ENCODE measurements at regions not wholly inside any gene's neighbourhood (a gene's known extent, or its start where the extent isn't known, plus 50 kb on each side); places are given as distances from the start of the nearest gene placed in this dataset.

DNA sequence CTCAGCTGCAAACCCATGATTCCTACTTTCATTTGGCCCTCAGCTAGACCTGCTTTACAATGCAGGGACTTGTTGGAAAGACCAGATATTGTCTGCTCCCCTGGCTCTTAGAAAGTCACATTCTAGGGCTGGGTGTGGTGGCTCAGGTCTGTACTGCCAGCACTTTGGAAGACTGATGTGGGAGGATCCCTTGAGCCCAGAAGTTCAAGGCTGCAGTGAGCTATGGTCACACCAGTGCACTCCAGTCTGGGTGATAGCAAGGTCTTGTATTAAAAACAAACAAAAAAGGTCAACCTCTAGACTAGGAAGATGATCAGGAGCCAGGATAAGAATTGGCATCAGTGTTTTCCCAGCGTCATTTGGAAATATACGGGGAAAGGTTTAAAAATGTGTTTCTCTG, 145.8 kb downstream of the PALM2AKAP2 start:
- no peak overlapping the region for H3K4me3 ChIP-seq
- TF ChIP-seq, protein P1, sequence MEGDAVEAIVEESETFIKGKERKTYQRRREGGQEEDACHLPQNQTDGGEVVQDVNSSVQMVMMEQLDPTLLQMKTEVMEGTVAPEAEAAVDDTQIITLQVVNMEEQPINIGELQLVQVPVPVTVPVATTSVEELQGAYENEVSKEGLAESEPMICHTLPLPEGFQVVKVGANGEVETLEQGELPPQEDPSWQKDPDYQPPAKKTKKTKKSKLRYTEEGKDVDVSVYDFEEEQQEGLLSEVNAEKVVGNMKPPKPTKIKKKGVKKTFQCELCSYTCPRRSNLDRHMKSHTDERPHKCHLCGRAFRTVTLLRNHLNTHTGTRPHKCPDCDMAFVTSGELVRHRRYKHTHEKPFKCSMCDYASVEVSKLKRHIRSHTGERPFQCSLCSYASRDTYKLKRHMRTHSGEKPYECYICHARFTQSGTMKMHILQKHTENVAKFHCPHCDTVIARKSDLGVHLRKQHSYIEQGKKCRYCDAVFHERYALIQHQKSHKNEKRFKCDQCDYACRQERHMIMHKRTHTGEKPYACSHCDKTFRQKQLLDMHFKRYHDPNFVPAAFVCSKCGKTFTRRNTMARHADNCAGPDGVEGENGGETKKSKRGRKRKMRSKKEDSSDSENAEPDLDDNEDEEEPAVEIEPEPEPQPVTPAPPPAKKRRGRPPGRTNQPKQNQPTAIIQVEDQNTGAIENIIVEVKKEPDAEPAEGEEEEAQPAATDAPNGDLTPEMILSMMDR (IDR thresholded peaks at IDR 0.05) = no peak
- no peak for DNase-seq (ENCODE audit: low spot score)
- H3K27ac ChIP-seq = no peak overlapping the region

- H3K4me3 ChIP-seq = no peak overlapping the region
- TF ChIP-seq, protein P1 (IDR thresholded peaks at IDR 0.05) = no peak
- no peak for DNase-seq (ENCODE audit: low spot score)
These were observed 146.4 kb downstream of the PALM2AKAP2 start for GRCh38 chr9:109926421-109926869.

DNA sequence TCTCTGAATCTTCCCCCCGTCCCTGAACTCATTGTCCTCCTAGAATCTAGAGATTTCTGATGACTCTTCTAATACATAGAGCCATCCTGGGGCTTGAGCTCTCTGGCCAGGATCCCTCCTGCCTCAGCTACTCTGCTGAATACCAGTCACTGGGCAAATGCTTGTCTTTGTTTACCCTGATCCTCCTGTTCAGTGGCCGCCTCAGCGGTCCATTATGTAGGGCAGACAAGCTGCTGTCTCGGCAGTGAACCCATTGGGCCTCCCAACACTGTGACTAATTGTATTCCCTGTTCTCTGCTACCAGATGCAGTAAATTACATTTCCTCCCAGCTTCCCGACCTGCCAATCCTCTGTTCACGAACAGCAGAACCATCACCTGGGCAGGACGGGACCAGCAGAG, 151.6 kb downstream of the PALM2AKAP2 start:
- TF ChIP-seq, protein P1 (IDR thresholded peaks at IDR 0.05) = no peak
- DNase-seq (ENCODE audit: low spot score) = no peak
- Histone ChIP-seq H3K27ac (no peak overlapping the region), H3K4me3 (no peak overlapping the region)

More at GRCh38 chr9:109926421-109926869, 146.4 kb downstream of the PALM2AKAP2 start:
- H3K27ac ChIP-seq = no peak overlapping the region

GRCh38 chr9:109934136-109934856, 154.3 kb downstream of the PALM2AKAP2 start:
- TF ChIP-seq, protein P1 (IDR thresholded peaks at IDR 0.05) = no peak
- DNase-seq (ENCODE audit: low spot score) = no peak
- Histone ChIP-seq H3K4me3 (no peak overlapping the region), H3K27ac (no peak overlapping the region)

DNA sequence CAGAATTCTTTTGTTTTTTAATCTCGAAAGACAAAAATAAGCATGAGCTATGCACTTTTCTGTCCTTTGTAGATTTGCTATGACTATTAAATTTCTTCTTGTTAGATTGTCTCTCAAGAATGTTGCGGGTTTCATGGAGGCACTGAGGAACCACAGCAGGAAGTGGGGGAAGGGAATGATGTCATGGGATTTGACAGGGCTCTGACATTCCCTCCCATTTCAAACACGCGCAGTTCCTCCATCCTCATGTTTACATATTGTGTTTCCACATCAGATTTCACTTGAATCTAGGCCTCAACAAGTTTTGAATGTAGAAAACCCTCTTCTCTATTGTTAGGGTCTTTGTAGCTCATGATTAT, 154.8 kb downstream of the PALM2AKAP2 start:
- Histone ChIP-seq H3K4me3 (no peak overlapping the region), H3K27ac (no peak overlapping the region)
- no peak for DNase-seq (ENCODE audit: low spot score)
- TF ChIP-seq, protein P1 (IDR thresholded peaks at IDR 0.05) = no peak

DNA sequence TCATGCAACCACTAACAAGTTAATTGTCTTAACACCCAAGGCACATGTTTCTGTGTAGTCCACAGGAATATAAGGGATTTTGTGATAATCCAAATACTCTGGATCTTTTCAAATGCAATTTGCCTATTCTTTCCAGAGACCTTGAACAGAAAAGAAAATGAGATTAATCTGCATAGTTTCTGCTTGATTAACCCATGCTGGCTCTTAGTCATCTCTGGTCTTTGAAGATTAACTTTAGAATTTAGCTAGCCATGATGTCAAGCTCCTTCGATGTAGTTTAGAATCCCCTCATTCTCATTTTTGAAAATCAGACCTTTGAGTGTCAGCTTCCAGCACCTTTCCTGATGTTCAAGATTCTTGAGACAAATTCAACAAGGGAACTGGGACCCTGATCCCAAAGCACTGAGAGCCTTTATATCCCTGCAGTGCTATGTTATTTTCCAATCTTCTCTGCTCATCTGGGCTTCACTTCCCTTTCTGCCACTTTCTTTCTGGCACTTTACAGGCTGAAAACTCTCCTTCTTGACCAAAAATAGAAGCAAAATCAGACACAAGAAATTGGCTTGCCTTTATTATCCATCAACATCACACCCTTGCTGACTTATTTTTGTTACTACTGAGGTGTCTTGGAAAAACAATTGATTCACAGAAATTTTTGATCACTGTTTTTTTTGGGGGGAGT, 155.5 kb downstream of the PALM2AKAP2 start:
- no peak for DNase-seq (ENCODE audit: low spot score)
- Histone ChIP-seq H3K27ac (no peak overlapping the region), H3K4me3 (no peak overlapping the region)
- TF ChIP-seq, protein P1 (IDR thresholded peaks at IDR 0.05) = no peak

Data from coronary artery (tissue), 2 donors.